ENCODE measurements at regions not wholly inside any gene's neighbourhood (a gene's known extent, or its start where the extent isn't known, plus 50 kb on each side); places are given as distances from the start of the nearest gene placed in this dataset.

GRCh38 chr11:39462506-39462905 is 1996.9 kb downstream of the LRRC4C start:
- no peak for DNase-seq
- Mint-ChIP-seq H3K4me3 (no peak overlapping the region), H3K36me3 (ENCODE audit: low read depth) (no peaks in the 10 kb centered on the region), H3K27ac (no peak overlapping the region), H3K27me3 (no peaks in the 10 kb centered on the region), H3K4me1 (no peaks in the 10 kb centered on the region), H3K9me3 (no peaks in the 10 kb centered on the region)
- intact Hi-C loops (cut with micrococcal nuclease): no loop called here

GRCh38 chr11:39461066-39461465 is 1998.4 kb downstream of the LRRC4C start:
- intact Hi-C loops (cut with micrococcal nuclease): no loop called here
- H3K27ac Mint-ChIP-seq: no peak overlapping the region
- no peak for DNase-seq
- H3K36me3 Mint-ChIP-seq (ENCODE audit: low read depth): no peaks in the 10 kb centered on the region
- H3K4me3 Mint-ChIP-seq: no peak overlapping the region
- no peaks in the 10 kb centered on the region for H3K4me1 Mint-ChIP-seq
- no peaks in the 10 kb centered on the region for H3K27me3 Mint-ChIP-seq
- no peaks in the 10 kb centered on the region for H3K9me3 Mint-ChIP-seq

GRCh38 chr11:39459606-39460005 is 1999.8 kb downstream of the LRRC4C start:
- Mint-ChIP-seq H3K4me3 (no peak overlapping the region), H3K27me3 (no peaks in the 10 kb centered on the region), H3K27ac (no peak overlapping the region), H3K9me3 (no peaks in the 10 kb centered on the region), H3K36me3 (ENCODE audit: low read depth) (no peaks in the 10 kb centered on the region), H3K4me1 (no peaks in the 10 kb centered on the region)
- DNase-seq: no peak
- intact Hi-C loops (cut with micrococcal nuclease): no loop called here

- no peak overlapping the region for H3K4me3 Mint-ChIP-seq
- intact Hi-C loops (cut with micrococcal nuclease): no loop called here
- no peaks in the 10 kb centered on the region for H3K9me3 Mint-ChIP-seq
Observed at GRCh38 chr11:39458481-39458880, 2001.0 kb downstream of the LRRC4C start.

GRCh38 chr11:39443424-39444022 is 2015.9 kb downstream of the LRRC4C start:
- DNase-seq: no peak
- Mint-ChIP-seq H3K36me3 (ENCODE audit: low read depth) (no peaks in the 10 kb centered on the region), H3K27me3 (no peaks in the 10 kb centered on the region), H3K4me1 (no peaks in the 10 kb centered on the region), H3K27ac (no peak overlapping the region), H3K4me3 (no peak overlapping the region), H3K9me3 (peaks cover 12% of the 10 kb centered on the region)
- intact Hi-C loops (cut with micrococcal nuclease): no loop called here

More at GRCh38 chr11:39458481-39458880, 2001.0 kb downstream of the LRRC4C start:
- H3K27me3 Mint-ChIP-seq: no peaks in the 10 kb centered on the region
- no peaks in the 10 kb centered on the region for H3K36me3 Mint-ChIP-seq (ENCODE audit: low read depth)
- no peaks in the 10 kb centered on the region for H3K4me1 Mint-ChIP-seq
- H3K27ac Mint-ChIP-seq: no peak overlapping the region
- DNase-seq: no peak

GRCh38 chr11:39442177-39442576 is 2017.3 kb downstream of the LRRC4C start:
- H3K27ac Mint-ChIP-seq: no peak overlapping the region
- no peak for DNase-seq
- H3K4me3 Mint-ChIP-seq: no peak overlapping the region
- peaks cover 12% of the 10 kb centered on the region for H3K9me3 Mint-ChIP-seq
- no peaks in the 10 kb centered on the region for H3K27me3 Mint-ChIP-seq
- intact Hi-C loops (cut with micrococcal nuclease): no loop called here
- H3K36me3 Mint-ChIP-seq (ENCODE audit: low read depth): no peaks in the 10 kb centered on the region
- H3K4me1 Mint-ChIP-seq: no peaks in the 10 kb centered on the region

- H3K4me1 Mint-ChIP-seq: no peaks in the 10 kb centered on the region
- no peaks in the 10 kb centered on the region for H3K36me3 Mint-ChIP-seq (ENCODE audit: low read depth)
- no peak overlapping the region for H3K4me3 Mint-ChIP-seq
- intact Hi-C loops (cut with micrococcal nuclease): no loop called here
- no peak for DNase-seq
- H3K27ac Mint-ChIP-seq: no peak overlapping the region
- no peaks in the 10 kb centered on the region for H3K27me3 Mint-ChIP-seq
- H3K9me3 Mint-ChIP-seq: peaks cover 6% of the 10 kb centered on the region
Observed at GRCh38 chr11:39435641-39436040, 2023.8 kb downstream of the LRRC4C start.

GRCh38 chr11:39434466-39434865 is 2025.0 kb downstream of the LRRC4C start:
- Mint-ChIP-seq H3K4me1 (no peaks in the 10 kb centered on the region), H3K27me3 (no peaks in the 10 kb centered on the region), H3K4me3 (no peak overlapping the region), H3K9me3 (peaks cover 3% of the 10 kb centered on the region), H3K27ac (no peak overlapping the region), H3K36me3 (ENCODE audit: low read depth) (no peaks in the 10 kb centered on the region)
- intact Hi-C loops (cut with micrococcal nuclease): no loop called here
- DNase-seq: no peak

- no peak overlapping the region for H3K4me3 Mint-ChIP-seq
Observed at GRCh38 chr11:39432929-39433328, 2026.5 kb downstream of the LRRC4C start.

GRCh38 chr11:39425226-39425625 is 2034.2 kb downstream of the LRRC4C start:
- no peaks in the 10 kb centered on the region for H3K36me3 Mint-ChIP-seq (ENCODE audit: low read depth)
- H3K9me3 Mint-ChIP-seq: no peaks in the 10 kb centered on the region

More at GRCh38 chr11:39432929-39433328, 2026.5 kb downstream of the LRRC4C start:
- Mint-ChIP-seq H3K9me3 (peaks cover 3% of the 10 kb centered on the region), H3K27me3 (no peaks in the 10 kb centered on the region), H3K27ac (no peak overlapping the region), H3K36me3 (ENCODE audit: low read depth) (no peaks in the 10 kb centered on the region), H3K4me1 (no peaks in the 10 kb centered on the region)
- intact Hi-C loops (cut with micrococcal nuclease): no loop called here
- no peak for DNase-seq

GRCh38 chr11:39412117-39412516 is 2047.3 kb downstream of the LRRC4C start:
- H3K4me3 Mint-ChIP-seq: no peak overlapping the region
- H3K27me3 Mint-ChIP-seq: no peaks in the 10 kb centered on the region
- no peaks in the 10 kb centered on the region for H3K4me1 Mint-ChIP-seq
- H3K36me3 Mint-ChIP-seq (ENCODE audit: low read depth): no peaks in the 10 kb centered on the region
- intact Hi-C loops (cut with micrococcal nuclease): no loop called here
- no peak overlapping the region for H3K27ac Mint-ChIP-seq
- peaks cover 11% of the 10 kb centered on the region for H3K9me3 Mint-ChIP-seq
- DNase-seq: no peak

More at GRCh38 chr11:39425226-39425625, 2034.2 kb downstream of the LRRC4C start:
- Mint-ChIP-seq H3K27ac (no peak overlapping the region), H3K27me3 (no peaks in the 10 kb centered on the region), H3K4me1 (no peaks in the 10 kb centered on the region), H3K4me3 (no peak overlapping the region)
- DNase-seq: no peak
- intact Hi-C loops (cut with micrococcal nuclease): no loop called here

- Mint-ChIP-seq H3K4me3 (no peak overlapping the region), H3K27ac (no peak overlapping the region), H3K4me1 (no peaks in the 10 kb centered on the region), H3K9me3 (peaks cover 2% of the 10 kb centered on the region), H3K27me3 (no peaks in the 10 kb centered on the region), H3K36me3 (ENCODE audit: low read depth) (no peaks in the 10 kb centered on the region)
- no peak for DNase-seq
- intact Hi-C loops (cut with micrococcal nuclease): no loop called here
Observed at GRCh38 chr11:39385911-39386310, 2073.5 kb downstream of the LRRC4C start.

GRCh38 chr11:39374963-39375698 is 2084.3 kb downstream of the LRRC4C start:
- Mint-ChIP-seq H3K27ac (no peak overlapping the region), H3K4me1 (peaks cover 4% of the 10 kb centered on the region), H3K9me3 (no peaks in the 10 kb centered on the region), H3K4me3 (no peak overlapping the region), H3K36me3 (ENCODE audit: low read depth) (no peaks in the 10 kb centered on the region), H3K27me3 (no peaks in the 10 kb centered on the region)
- peak; percentile 71 for DNase-seq
- intact Hi-C loops (cut with micrococcal nuclease): no loop called here

GRCh38 chr11:39367534-39367933 is 2091.9 kb downstream of the LRRC4C start:
- no peaks in the 10 kb centered on the region for H3K36me3 Mint-ChIP-seq (ENCODE audit: low read depth)
- H3K4me3 Mint-ChIP-seq: no peak overlapping the region
- no peak for DNase-seq
- H3K27me3 Mint-ChIP-seq: no peaks in the 10 kb centered on the region
- H3K4me1 Mint-ChIP-seq: peaks cover 12% of the 10 kb centered on the region
- no peak overlapping the region for H3K27ac Mint-ChIP-seq
- H3K9me3 Mint-ChIP-seq: no peaks in the 10 kb centered on the region
- intact Hi-C loops (cut with micrococcal nuclease): no loop called here
